Fibroblast of the aortic adventitia (primary cell): ENCODE measurements at regions not wholly inside any gene's neighbourhood (a gene's known extent, or its start where the extent isn't known, plus 50 kb on each side); places are given as distances from the start of the nearest gene placed in this dataset.

Experiments
- DNase-seq: peaks from one replicate; pipeline ENCODE4 v3.0.0-alpha.2; 2010; ENCODE audit warnings: low read depth
- H3K4me3 ChIP-seq: 2 replicates; pipeline ENCODE4 v1.5.1; 2011; ENCODE audit warnings: low read depth, mild to moderate bottlenecking, control low read depth, low read length, moderate library complexity
- TF ChIP-seq, protein P1 (sequence below): IDR thresholded peaks from 2 replicates; pipeline ENCODE4 v1.5.1; 2011; ENCODE audit warnings: mild to moderate bottlenecking, low read length, control low read depth, inconsistent platforms; ENCODE audit not compliant: insufficient read depth

DNA sequence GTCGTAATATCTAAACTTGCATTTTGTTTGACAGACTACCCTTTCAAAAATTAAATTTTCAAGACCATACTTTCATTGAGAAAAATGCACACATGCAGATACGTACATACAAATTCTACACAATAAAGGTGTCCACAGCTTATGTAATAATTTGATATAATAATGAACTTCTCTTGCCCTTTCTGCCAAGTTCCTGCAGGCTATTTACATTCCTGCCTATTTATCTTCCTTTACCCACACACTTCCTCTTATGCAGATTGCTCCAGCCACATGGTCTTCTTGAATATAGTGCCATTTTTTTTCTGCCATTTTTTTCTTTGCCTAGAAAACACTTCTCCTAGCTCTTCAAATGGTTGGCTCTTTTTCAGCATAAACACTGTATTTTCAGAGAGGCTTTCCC is 826.9 kb upstream of the CDH8 start:
- no peak overlapping the region for H3K4me3 ChIP-seq

DNA sequence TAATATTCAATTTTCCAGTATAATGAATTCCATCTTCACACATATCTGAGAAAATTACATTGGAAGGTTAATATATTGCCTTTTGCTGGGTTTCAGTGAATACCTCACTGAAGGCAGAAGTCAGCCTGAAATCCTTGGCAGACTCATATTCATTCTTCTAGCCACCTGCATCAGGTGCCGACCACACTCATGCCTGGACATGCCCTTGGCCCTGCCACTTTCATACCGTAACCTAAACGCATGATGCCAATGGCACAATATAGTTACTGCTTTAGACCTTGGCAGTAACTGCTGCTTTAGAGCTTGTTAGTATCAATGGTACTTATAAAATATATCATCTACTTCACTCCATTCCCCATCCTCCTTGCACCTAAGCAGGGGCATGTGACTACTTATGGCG is 817.6 kb upstream of the CDH8 start:
- no peak for DNase-seq
- no peak overlapping the region for H3K4me3 ChIP-seq
- TF ChIP-seq, protein P1, sequence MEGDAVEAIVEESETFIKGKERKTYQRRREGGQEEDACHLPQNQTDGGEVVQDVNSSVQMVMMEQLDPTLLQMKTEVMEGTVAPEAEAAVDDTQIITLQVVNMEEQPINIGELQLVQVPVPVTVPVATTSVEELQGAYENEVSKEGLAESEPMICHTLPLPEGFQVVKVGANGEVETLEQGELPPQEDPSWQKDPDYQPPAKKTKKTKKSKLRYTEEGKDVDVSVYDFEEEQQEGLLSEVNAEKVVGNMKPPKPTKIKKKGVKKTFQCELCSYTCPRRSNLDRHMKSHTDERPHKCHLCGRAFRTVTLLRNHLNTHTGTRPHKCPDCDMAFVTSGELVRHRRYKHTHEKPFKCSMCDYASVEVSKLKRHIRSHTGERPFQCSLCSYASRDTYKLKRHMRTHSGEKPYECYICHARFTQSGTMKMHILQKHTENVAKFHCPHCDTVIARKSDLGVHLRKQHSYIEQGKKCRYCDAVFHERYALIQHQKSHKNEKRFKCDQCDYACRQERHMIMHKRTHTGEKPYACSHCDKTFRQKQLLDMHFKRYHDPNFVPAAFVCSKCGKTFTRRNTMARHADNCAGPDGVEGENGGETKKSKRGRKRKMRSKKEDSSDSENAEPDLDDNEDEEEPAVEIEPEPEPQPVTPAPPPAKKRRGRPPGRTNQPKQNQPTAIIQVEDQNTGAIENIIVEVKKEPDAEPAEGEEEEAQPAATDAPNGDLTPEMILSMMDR, result no peak

More for the DNA sequence above, 826.9 kb upstream of the CDH8 start:
- TF ChIP-seq, protein P1, result no peak
- no peak for DNase-seq

DNA sequence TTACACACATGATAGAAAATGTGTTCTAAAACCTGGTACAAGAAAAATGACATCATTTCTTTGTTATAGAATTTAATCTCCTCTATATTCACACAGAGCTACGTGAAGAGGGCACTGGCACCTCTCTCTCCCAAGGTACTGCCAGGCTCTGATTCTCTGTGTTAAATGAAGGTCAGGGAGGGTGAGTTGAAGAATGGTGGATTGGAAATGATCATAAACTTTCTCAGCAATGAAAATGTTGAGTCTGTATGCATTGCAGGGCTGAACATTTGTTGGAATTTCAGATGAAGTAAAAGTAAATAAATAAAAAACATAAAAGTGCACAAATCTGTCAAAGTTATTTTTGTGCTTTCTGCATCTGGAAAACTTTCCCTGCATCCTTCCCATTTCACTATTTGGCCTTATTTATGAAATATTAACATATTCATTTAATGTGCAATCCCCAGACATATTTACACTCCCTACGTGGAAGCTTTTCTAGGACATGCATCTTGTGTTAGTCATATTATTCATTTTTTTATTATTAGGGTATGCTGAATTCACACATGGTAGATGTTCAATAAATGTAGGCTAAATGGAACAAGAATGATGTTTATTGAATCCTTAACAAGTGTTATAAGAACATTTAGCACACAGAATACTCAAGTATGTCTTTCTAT is 810.3 kb upstream of the CDH8 start:
- no peak for DNase-seq
- TF ChIP-seq, protein P1, result no peak
- no peak overlapping the region for H3K4me3 ChIP-seq

DNA sequence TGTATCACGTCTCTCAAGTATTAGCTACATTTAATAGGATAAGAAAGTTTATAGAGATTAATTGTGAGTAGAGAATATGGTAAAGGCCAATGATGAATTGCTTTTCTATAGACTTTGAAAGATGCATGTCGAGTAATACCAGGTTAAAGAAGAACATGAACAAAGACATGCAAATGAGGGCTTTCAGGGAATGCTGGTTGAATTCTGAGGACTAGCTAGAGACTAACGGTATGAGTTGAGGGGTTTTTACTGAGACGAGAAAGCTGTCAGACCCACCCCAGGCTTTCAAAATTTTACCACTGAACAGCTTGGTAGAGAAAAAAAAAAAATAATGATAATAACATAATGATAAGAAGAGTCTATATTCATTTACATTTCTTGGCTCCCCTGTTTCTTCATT is 796.0 kb upstream of the CDH8 start:
- H3K4me3 ChIP-seq, result no peak overlapping the region
- TF ChIP-seq, protein P1, result no peak
- no peak for DNase-seq

DNA sequence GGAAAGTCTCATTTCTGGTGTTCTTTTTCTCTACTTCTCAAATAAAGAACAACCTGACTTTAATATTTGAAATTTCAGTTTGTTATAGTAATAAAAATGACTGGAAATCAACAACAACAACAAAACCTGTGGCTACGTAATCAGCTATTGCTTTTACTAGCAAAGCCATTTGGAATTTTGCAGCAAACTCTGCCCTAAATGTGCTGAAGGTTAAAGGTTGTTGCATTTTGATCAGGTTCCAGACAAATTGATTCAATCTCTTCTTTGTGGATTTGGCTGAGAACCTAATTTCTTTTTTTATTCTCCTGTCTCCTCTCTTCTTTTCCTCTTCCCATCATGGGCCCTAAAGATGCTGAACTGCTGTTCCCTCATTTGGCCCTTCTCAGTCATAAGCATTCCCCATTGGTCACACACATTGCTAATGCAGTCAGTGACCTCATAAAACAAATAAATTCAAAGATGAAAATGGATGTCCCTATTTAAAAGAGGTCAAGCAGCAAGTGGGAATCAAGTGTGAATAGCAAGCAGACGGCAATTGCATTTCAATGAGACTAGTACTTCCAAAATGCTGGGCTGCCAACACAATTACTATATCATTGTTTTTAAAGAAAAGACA is 795.1 kb upstream of the CDH8 start:
- DNase-seq, result no peak
- TF ChIP-seq, protein P1, result no peak
- no peak overlapping the region for H3K4me3 ChIP-seq

DNA sequence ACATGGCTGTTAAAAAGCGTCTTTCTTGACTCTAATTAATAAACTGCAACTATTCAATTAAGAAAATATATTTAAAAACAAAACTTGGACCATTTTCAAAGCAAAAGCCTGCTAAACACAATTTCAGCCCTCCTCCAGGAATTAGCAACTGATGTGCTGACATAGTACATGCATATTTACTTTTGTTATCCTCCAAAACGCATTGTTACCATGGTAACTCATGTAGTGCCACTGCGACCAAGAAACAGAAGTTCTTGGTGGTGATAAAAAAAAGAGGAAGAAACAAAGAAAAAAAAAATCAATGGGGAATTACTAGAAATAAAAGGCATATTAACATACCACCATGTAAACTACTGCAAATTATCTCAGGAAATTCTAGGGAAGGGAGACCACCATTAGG is 793.4 kb upstream of the CDH8 start:
- no peak for DNase-seq
- no peak overlapping the region for H3K4me3 ChIP-seq
- TF ChIP-seq, protein P1, result no peak

DNA sequence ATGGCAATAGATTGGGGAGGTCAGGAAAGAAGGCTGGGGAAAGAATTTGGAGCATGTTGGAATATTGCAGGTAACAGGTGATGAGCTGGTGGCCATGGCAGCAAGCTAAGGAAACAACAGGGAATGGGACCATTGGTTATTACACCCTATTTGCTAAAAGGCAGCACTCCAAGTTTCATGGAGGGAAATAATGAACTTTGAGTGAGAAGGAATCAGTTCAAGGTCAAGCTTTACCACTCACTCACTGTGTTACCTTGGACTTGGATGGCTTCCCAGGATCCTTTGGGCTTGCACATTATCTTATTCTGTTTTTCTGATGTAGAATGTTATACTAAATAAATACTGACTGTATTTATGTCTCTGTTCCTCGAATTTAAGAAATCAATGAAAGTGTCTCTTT is 792.8 kb upstream of the CDH8 start:
- DNase-seq, result no peak
- H3K4me3 ChIP-seq, result no peak overlapping the region
- TF ChIP-seq, protein P1, result no peak
